Upper lobe of right lung (tissue), 1 donor: ENCODE measurements at regions not wholly inside any gene's neighbourhood (a gene's known extent, or its start where the extent isn't known, plus 50 kb on each side); places are given as distances from the start of the nearest gene placed in this dataset.

Experiments used
- ATAC-seq: fragments of 200-7000 bp; cut with Tn5 transposase; one replicate; pipeline ENCODE4 v1.9.1; 2020; ENCODE audit warnings: mild to moderate bottlenecking, moderate library complexity
- DNase-seq: peaks from one replicate; pipeline ENCODE4 v3.0.0-alpha.2; 2020
- H3K27ac ChIP-seq: fragments of 200-600 bp; one replicate; pipeline ENCODE4 v1.8.0; 2022
- H3K27me3 ChIP-seq: fragments of 200-600 bp; one replicate; pipeline ENCODE4 v1.8.0; 2022; ENCODE audit warnings: mild to moderate bottlenecking
- H3K36me3 ChIP-seq: fragments of 200-600 bp; one replicate; pipeline ENCODE4 v1.8.0; 2022
- H3K4me1 ChIP-seq: fragments of 200-600 bp; one replicate; pipeline ENCODE4 v1.8.0; 2022
- H3K4me3 ChIP-seq: fragments of 200-600 bp; one replicate; pipeline ENCODE4 v1.8.0; 2022; ENCODE audit warnings: mild to moderate bottlenecking
- H3K9me3 ChIP-seq: fragments of 200-600 bp; one replicate; pipeline ENCODE4 v1.8.0; 2022
- intact Hi-C: fragments of 100-400 bp; cut with DNase I; formaldehyde crosslinking; loops from one replicate; pipeline ENCODE4 v1.11.0; 2022
- TF ChIP-seq, protein P1 (sequence below): fragments of 200-600 bp; IDR thresholded peaks from one replicate; pipeline ENCODE4 v1.8.0; 2022; ENCODE audit warnings: antibody characterized with exemption
- donor health status: DM: no; HTN: yes; CAD: no; lungs with severe emphysema.

DNA sequence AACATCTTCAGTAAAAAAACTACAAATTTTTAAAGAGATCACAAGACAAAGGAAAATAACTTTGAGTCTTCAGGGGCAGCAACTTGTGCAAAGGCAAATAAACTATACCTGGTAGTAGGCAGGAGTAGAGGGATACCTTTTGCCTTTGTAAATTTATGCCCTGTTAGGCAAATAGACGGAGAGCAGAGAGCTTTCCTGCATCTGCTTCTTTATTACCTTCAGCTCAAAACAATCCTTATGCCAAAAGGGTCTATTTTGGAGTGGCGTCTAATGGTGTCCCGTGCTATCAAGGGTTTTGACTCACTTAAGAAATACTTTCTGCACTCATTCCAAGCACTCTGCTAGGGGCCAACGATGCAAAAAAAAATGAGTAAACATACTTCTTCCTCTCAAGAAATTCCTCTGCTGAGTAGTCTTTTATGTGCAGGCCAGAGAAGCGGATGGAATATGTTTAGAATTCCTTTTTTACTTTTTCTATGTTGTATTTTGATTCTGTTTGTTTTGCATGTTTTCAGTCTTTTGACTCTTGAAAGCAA, 131.9 kb downstream of the ANXA5 start:
- no peaks in the 10 kb centered on the region for H3K36me3 ChIP-seq
- H3K9me3 ChIP-seq: no peaks in the 10 kb centered on the region
- H3K4me3 ChIP-seq: no peak overlapping the region
- intact Hi-C loops: no loop called here
- no peaks in the 10 kb centered on the region for H3K27me3 ChIP-seq
- TF ChIP-seq, protein P1, sequence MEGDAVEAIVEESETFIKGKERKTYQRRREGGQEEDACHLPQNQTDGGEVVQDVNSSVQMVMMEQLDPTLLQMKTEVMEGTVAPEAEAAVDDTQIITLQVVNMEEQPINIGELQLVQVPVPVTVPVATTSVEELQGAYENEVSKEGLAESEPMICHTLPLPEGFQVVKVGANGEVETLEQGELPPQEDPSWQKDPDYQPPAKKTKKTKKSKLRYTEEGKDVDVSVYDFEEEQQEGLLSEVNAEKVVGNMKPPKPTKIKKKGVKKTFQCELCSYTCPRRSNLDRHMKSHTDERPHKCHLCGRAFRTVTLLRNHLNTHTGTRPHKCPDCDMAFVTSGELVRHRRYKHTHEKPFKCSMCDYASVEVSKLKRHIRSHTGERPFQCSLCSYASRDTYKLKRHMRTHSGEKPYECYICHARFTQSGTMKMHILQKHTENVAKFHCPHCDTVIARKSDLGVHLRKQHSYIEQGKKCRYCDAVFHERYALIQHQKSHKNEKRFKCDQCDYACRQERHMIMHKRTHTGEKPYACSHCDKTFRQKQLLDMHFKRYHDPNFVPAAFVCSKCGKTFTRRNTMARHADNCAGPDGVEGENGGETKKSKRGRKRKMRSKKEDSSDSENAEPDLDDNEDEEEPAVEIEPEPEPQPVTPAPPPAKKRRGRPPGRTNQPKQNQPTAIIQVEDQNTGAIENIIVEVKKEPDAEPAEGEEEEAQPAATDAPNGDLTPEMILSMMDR: no peak
- H3K4me1 ChIP-seq: peaks cover 11% of the 10 kb centered on the region
- ATAC-seq (peak; percentile 91), DNase-seq (no peak)
- peak overlapping the region; percentile 39 for H3K27ac ChIP-seq

DNA sequence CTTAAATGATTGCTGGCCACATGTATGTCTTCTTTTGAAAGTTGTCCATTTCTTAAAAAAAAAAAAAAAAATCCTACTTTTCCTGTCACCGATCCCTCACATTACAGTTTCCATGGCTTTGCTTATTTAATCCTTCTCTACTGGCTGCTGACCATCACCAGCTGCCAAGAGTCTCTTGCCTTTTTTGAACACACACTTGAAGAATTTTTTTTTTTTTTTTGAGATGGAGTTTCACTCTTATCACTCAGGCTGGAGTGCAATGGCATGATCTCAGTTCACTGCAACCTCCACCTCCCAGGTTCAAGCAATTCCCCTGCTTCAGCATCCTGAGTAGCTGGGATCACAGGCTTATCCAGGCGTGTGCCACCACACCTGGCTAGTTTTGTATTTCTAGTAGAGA, 134.0 kb downstream of the ANXA5 start:
- Histone ChIP-seq H3K27me3 (no peaks in the 10 kb centered on the region), H3K4me3 (no peak overlapping the region), H3K27ac (no peak overlapping the region), H3K36me3 (no peaks in the 10 kb centered on the region), H3K9me3 (no peaks in the 10 kb centered on the region), H3K4me1 (peaks cover 11% of the 10 kb centered on the region)
- ATAC-seq (peak; percentile 59), DNase-seq (no peak)
- TF ChIP-seq, protein P1: no peak
- intact Hi-C loops: no loop called here

GRCh38 chr4:121555315-121556107, 141.3 kb downstream of the ANXA5 start:
- no peaks in the 10 kb centered on the region for H3K27me3 ChIP-seq
- no peak overlapping the region for H3K4me3 ChIP-seq
- intact Hi-C loops: no loop called here
- TF ChIP-seq, protein P1: no peak
- no peaks in the 10 kb centered on the region for H3K9me3 ChIP-seq
- DNase-seq: no peak
- no peaks in the 10 kb centered on the region for H3K36me3 ChIP-seq
- peaks cover 9% of the 10 kb centered on the region for H3K4me1 ChIP-seq
- peak; percentile 69 for ATAC-seq
- peak overlapping the region; percentile 58 for H3K27ac ChIP-seq

- intact Hi-C loops: no loop called here
- Histone ChIP-seq H3K4me3 (no peak overlapping the region), H3K27me3 (no peaks in the 10 kb centered on the region), H3K9me3 (no peaks in the 10 kb centered on the region), H3K4me1 (peaks cover 9% of the 10 kb centered on the region), H3K36me3 (no peaks in the 10 kb centered on the region), H3K27ac (no peak overlapping the region)
- no peak for DNase-seq
- no peak for ATAC-seq
- TF ChIP-seq, protein P1: no peak
Observed at GRCh38 chr4:121554382-121554781, 142.4 kb downstream of the ANXA5 start.

GRCh38 chr4:121551881-121552280, 144.9 kb downstream of the ANXA5 start:
- DNase-seq (no peak), ATAC-seq (peak; percentile 74)
- TF ChIP-seq, protein P1: no peak
- H3K9me3 ChIP-seq: no peaks in the 10 kb centered on the region
- no peaks in the 10 kb centered on the region for H3K36me3 ChIP-seq
- intact Hi-C loops: no loop called here
- no peaks in the 10 kb centered on the region for H3K27me3 ChIP-seq
- H3K4me3 ChIP-seq: no peak overlapping the region
- H3K27ac ChIP-seq: no peak overlapping the region
- peaks cover 9% of the 10 kb centered on the region for H3K4me1 ChIP-seq
